H1 (cell line): ENCODE measurements at regions not wholly inside any gene's neighbourhood (a gene's known extent, or its start where the extent isn't known, plus 50 kb on each side); places are given as distances from the start of the nearest gene placed in this dataset.
"Not testable (repeated sequence)": the region's sequence is repeated elsewhere in the genome, so short reads cannot be mapped to it uniquely, and the experiment has no call there.

Experiments
- CTCF ChIA-PET: fragments of 300-600 bp; sonication (Branson Sonifier 250); formaldehyde crosslinking; loops from one replicate; lab custom pipeline; 2021; ENCODE audit not compliant: partially characterized antibody; lab: Charles Lee
- POLR2A ChIA-PET: fragments of 300-600 bp; sonication (Branson Sonifier 250); formaldehyde crosslinking; loops from one replicate; lab custom pipeline; 2021; ENCODE audit warnings: inconsistent platforms; ENCODE audit not compliant: partially characterized antibody; lab: Charles Lee
- DNase-seq, 2 experiments: peaks; one replicate each; pipeline versions ENCODE4 v3.0.0 to v3.0.0-alpha.2; 2010 to 2022; ENCODE audit warnings: low spot score in 2 of 2, low read depth in 1 of 2, mixed read lengths in 1 of 2
- FAIRE-seq: peaks from 2 replicates; lab custom pipeline; 2011; peaks lifted over from hg19 to GRCh38; lab: Jason Lieb, UNC
- H2AFZ ChIP-seq: 2 replicates; pipeline ENCODE4 v1.8.1; 2012; ENCODE audit warnings: low read length, inconsistent platforms
- H2AK5ac ChIP-seq: 2 replicates; pipeline ENCODE4 v1.6.1; 2013; ENCODE audit warnings: low read depth, low read length
- H2BK120ac ChIP-seq: replicated peaks from 2 replicates; pipeline ENCODE3; 2013; ENCODE audit warnings: low read depth, low read length, inconsistent platforms
- H2BK12ac ChIP-seq: 2 replicates; pipeline ENCODE4 v1.6.1; 2013; ENCODE audit warnings: low read depth, low read length
- H2BK15ac ChIP-seq: 2 replicates; pipeline ENCODE4 v1.6.1; 2013; ENCODE audit warnings: low read length
- H2BK20ac ChIP-seq: 2 replicates; pipeline ENCODE4 v1.6.1; 2013; ENCODE audit warnings: low read length
- H2BK5ac ChIP-seq: 2 replicates; pipeline ENCODE4 v1.6.1; 2013; ENCODE audit warnings: low read depth, low read length
- H3K14ac ChIP-seq: 2 replicates; pipeline ENCODE4 v1.6.1; 2013; ENCODE audit warnings: inconsistent platforms; ENCODE audit not compliant: insufficient read length
- H3K18ac ChIP-seq: 2 replicates; pipeline ENCODE4 v1.6.1; 2013; ENCODE audit warnings: low read length; ENCODE audit errors: extremely low read depth
- H3K23ac ChIP-seq: 2 replicates; pipeline ENCODE4 v1.6.1; 2013; ENCODE audit warnings: inconsistent platforms; ENCODE audit not compliant: insufficient read length
- H3K23me2 ChIP-seq: 2 replicates; pipeline ENCODE4 v1.6.1; 2013; ENCODE audit warnings: low read depth, low read length
- H3K27ac ChIP-seq: 2 replicates; pipeline ENCODE4 v1.6.1; 2011; ENCODE audit warnings: low read depth, low read length, inconsistent platforms
- H3K27me3 ChIP-seq, 4 experiments: replicated peaks in 1 of 4; 1 replicate in 1 of 4; 2 replicates in 3 of 4; pipeline versions ENCODE4 v1.6.1 to v1.8.1; 2011 to 2013; ENCODE audit warnings: low read length in 3 of 4, mild to moderate bottlenecking in 3 of 4, inconsistent platforms in 2 of 4, mixed read lengths in 2 of 4, moderate library complexity in 1 of 4; ENCODE audit not compliant: control insufficient read depth in 3 of 4, insufficient read depth in 3 of 4; ENCODE audit errors: extremely low read depth in 1 of 4
- H3K36me3 ChIP-seq, 4 experiments: 2 replicates each; pipeline versions ENCODE4 v1.6.1 to v1.8.1; 2011 to 2013; ENCODE audit warnings: mild to moderate bottlenecking in 4 of 4, low read length in 3 of 4, moderate library complexity in 2 of 4, control low read depth in 1 of 4, inconsistent platforms in 1 of 4; ENCODE audit not compliant: insufficient read depth in 4 of 4, control insufficient read depth in 2 of 4
- H3K4ac ChIP-seq: replicated peaks from 2 replicates; pipeline ENCODE3; 2013; ENCODE audit warnings: low read length, low read depth, mixed read lengths, inconsistent platforms; ENCODE audit not compliant: insufficient read length
- H3K4me1 ChIP-seq, 4 experiments: replicated peaks in 1 of 4; 1 replicate in 1 of 4; 2 replicates in 3 of 4; pipeline versions ENCODE4 v1.6.1 to v1.8.1; 2011 to 2013; ENCODE audit warnings: low read length in 3 of 4, inconsistent platforms in 2 of 4, mixed read lengths in 1 of 4; ENCODE audit not compliant: insufficient read depth in 4 of 4, control insufficient read depth in 3 of 4
- H3K4me2 ChIP-seq, 2 experiments: 2 replicates each; pipeline versions ENCODE4 v1.6.1 to v1.8.1; 2011 to 2013; ENCODE audit warnings: low read depth in 2 of 2, low read length in 2 of 2, control low read depth in 1 of 2, inconsistent platforms in 1 of 2, mild to moderate bottlenecking in 1 of 2; ENCODE audit not compliant: insufficient read depth in 1 of 2
- H3K4me3 ChIP-seq, 4 experiments: fragments of 200-600, 300-600 bp in 1 of 4; sonication (generic), shearing (Covaris generic), sonication (Bioruptor Twin) in 1 of 4; 2 replicates each; pipeline versions ENCODE4 v1.5.1 to v1.8.1; 2011 to 2016; ENCODE audit warnings: low read length in 4 of 4, low read depth in 3 of 4, control low read depth in 2 of 4, inconsistent platforms in 2 of 4, mild to moderate bottlenecking in 2 of 4, mixed read lengths in 1 of 4, moderate library complexity in 1 of 4; ENCODE audit not compliant: insufficient read depth in 2 of 4; ENCODE audit errors: extremely low read depth in 1 of 4
- H3K56ac ChIP-seq: replicated peaks from 2 replicates; pipeline ENCODE3; 2013; ENCODE audit warnings: low read depth, mild to moderate bottlenecking, mixed read lengths, low read length, inconsistent platforms; ENCODE audit not compliant: insufficient read length
- H3K79me1 ChIP-seq: 2 replicates; pipeline ENCODE4 v1.6.1; 2013; ENCODE audit warnings: low read depth, low read length, control low read depth
- H3K79me2 ChIP-seq, 2 experiments: 2 replicates each; pipeline versions ENCODE4 v1.6.1 to v1.8.1; 2012 to 2013; ENCODE audit warnings: low read length in 2 of 2, mild to moderate bottlenecking in 2 of 2, inconsistent platforms in 1 of 2; ENCODE audit not compliant: insufficient read depth in 2 of 2, control insufficient read depth in 1 of 2
- H3K9ac ChIP-seq, 4 experiments: replicated peaks in 1 of 4; 1 replicate in 1 of 4; 2 replicates in 3 of 4; pipeline versions ENCODE4 v1.6.1 to v1.8.1; 2011 to 2013; ENCODE audit warnings: low read depth in 3 of 4, low read length in 3 of 4, control low read depth in 2 of 4, mild to moderate bottlenecking in 2 of 4, moderate library complexity in 2 of 4, inconsistent platforms in 1 of 4; ENCODE audit errors: extremely low read depth in 1 of 4
- H3K9me3 ChIP-seq, 2 experiments: 2 replicates each; pipeline versions ENCODE4 v1.6.1 to v1.8.1; 2012 to 2013; ENCODE audit warnings: mild to moderate bottlenecking in 2 of 2, moderate library complexity in 2 of 2, control low read depth in 1 of 2, inconsistent platforms in 1 of 2, low read depth in 1 of 2, low read length in 1 of 2, mixed read lengths in 1 of 2; ENCODE audit not compliant: insufficient read depth in 2 of 2
- H4K20me1 ChIP-seq, 2 experiments: replicated peaks in 1 of 2; 2 replicates each; pipeline versions ENCODE3 to v1.8.1; 2011 to 2013; ENCODE audit warnings: inconsistent platforms in 2 of 2, low read length in 2 of 2, mild to moderate bottlenecking in 1 of 2; ENCODE audit not compliant: insufficient read depth in 2 of 2, control insufficient read depth in 1 of 2
- H4K5ac ChIP-seq: 2 replicates; pipeline ENCODE4 v1.6.1; 2013; ENCODE audit warnings: low read length, low read depth, mixed read lengths, inconsistent platforms; ENCODE audit not compliant: insufficient read length
- H4K8ac ChIP-seq: 2 replicates; pipeline ENCODE4 v1.8.0; 2013; ENCODE audit warnings: mild to moderate bottlenecking, moderate library complexity, low read length, inconsistent platforms; ENCODE audit not compliant: insufficient read depth; ENCODE audit errors: extremely low read depth
- H4K91ac ChIP-seq: replicated peaks from 2 replicates; pipeline ENCODE3; 2013; ENCODE audit warnings: low read length, mixed read lengths, inconsistent platforms; ENCODE audit not compliant: insufficient read length
- ASH2L ChIP-seq: fragments of 200-600, 300-600 bp; sonication (generic); IDR thresholded peaks from one replicate; pipeline ENCODE4 v1.7.1; 2017; ENCODE audit warnings: low read length
- FOSL1 ChIP-seq: IDR thresholded peaks from 2 replicates; pipeline ENCODE4 v1.6.1; 2011; ENCODE audit warnings: mild to moderate bottlenecking, low read depth, low read length, moderate library complexity; ENCODE audit not compliant: insufficient read depth
- GABPA ChIP-seq: IDR thresholded peaks from 2 replicates; pipeline ENCODE4 v1.6.1; 2011; ENCODE audit warnings: mild to moderate bottlenecking, low read length, moderate library complexity, borderline replicate concordance; ENCODE audit not compliant: insufficient read depth
- KDM5A ChIP-seq: fragments of 200-600 bp; IDR thresholded peaks from 2 replicates; pipeline ENCODE4 v1.7.1; 2012; ENCODE audit warnings: mild to moderate bottlenecking, low read length, inconsistent platforms, mixed read lengths
- MAX ChIP-seq: IDR thresholded peaks from 2 replicates; pipeline ENCODE4 v1.6.1; 2012; ENCODE audit warnings: inconsistent platforms
- RBBP5 ChIP-seq: IDR thresholded peaks from 2 replicates; pipeline ENCODE4 v1.7.1; 2012; ENCODE audit warnings: low read depth, mild to moderate bottlenecking, inconsistent platforms, low read length, moderate library complexity, borderline replicate concordance
- WGBS, 2 experiments: shearing (Covaris generic) in 1 of 2; methylation state at CpG; one replicate each; pipeline versions ENCODE4 v1.1.6 to v1.1.7; 2013 to 2015; ENCODE audit warnings: low lambda C conversion rate in 2 of 2, mixed read lengths in 2 of 2, inconsistent platforms in 1 of 2, low coverage in 1 of 2, missing lambda C conversion rate in 1 of 2; ENCODE audit not compliant: insufficient replicate concordance in 2 of 2, insufficient coverage in 1 of 2, insufficient read length in 1 of 2; ENCODE audit errors: extremely low coverage in 1 of 2, missing lambda C conversion rate in 1 of 2; 5-methylcytosine and 5-hydroxymethylcytosine counted together

DNA sequence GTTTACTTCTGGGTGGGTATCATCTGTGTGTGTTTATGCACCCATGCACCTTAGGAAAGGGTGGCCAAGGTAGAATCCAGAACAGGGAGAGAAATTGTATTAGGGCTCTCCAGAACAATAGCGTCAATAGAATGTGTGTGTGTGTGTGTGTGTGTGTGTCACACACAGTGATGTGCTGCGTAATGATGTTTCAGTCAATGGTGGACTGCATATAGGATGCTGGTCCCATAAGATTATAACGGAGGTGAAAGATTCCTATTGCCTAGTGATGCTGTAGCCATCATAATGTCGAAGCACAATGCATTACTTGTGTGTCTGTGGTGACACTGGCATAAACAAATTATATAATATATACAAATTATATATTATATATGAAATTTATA lies 69.3 kb upstream of the PRR23C start (continued):
- no peak for TF ChIP-seq FOSL1
- no peak for TF ChIP-seq RBBP5
- no peak for TF ChIP-seq KDM5A
- TF ChIP-seq ASH2L = no peak
- TF ChIP-seq GABPA = no peak
- TF ChIP-seq MAX = no peak

DNA sequence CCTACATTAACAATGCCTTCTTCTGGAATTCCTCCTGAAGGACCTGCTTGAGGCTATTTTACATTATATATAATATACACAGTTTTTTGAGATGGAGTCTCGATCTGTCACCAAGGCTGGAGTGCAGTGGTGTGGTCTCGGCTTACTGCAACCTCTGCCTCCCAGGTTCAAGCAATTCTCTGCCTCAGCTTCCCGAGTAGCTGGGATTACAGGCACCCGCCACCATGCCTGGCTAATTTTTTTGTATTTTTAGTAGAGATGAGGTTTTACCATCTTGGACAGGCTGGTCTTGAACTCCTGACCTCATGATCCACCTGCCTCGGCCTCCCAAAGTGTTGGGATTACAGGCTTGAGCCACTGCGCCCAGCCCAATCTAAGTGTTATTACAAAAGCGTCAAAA lies 71.9 kb upstream of the PRR23C start:
- peak in 1 of 2 experiments; percentile 33 for DNase-seq
- H3K14ac ChIP-seq, H3K56ac ChIP-seq, H4K8ac ChIP-seq, H3K9me3 ChIP-seq, H4K20me1 ChIP-seq, H4K5ac ChIP-seq, H4K91ac ChIP-seq, H2BK15ac ChIP-seq, H3K36me3 ChIP-seq, FAIRE-seq, H3K4ac ChIP-seq, H3K27me3 ChIP-seq, H3K18ac ChIP-seq, H2BK20ac ChIP-seq, H3K79me1 ChIP-seq, H3K4me3 ChIP-seq, H3K4me1 ChIP-seq, H3K27ac ChIP-seq, H2BK5ac ChIP-seq, CTCF ChIA-PET, POLR2A ChIA-PET, H2BK12ac ChIP-seq, H3K23ac ChIP-seq, H3K23me2 ChIP-seq, H2BK120ac ChIP-seq, H2AK5ac ChIP-seq, H3K4me2 ChIP-seq, H3K79me2 ChIP-seq, H2AFZ ChIP-seq, H3K9ac ChIP-seq: not testable (repeated sequence)
- WGBS, 2 experiments = 83% methylated on average over 7 of the region's 7 CpGs; no CpG with 5 or more reads in 1 of the 2 experiments
